Daoy (cell line): ENCODE measurements at regions not wholly inside any gene's neighbourhood (a gene's known extent, or its start where the extent isn't known, plus 50 kb on each side); places are given as distances from the start of the nearest gene placed in this dataset.
"Not testable (repeated sequence)": the region's sequence is repeated elsewhere in the genome, so short reads cannot be mapped to it uniquely, and the experiment has no call there.

Source experiments
- DNase-seq: peaks from one replicate; pipeline ENCODE4 v3.0.0-alpha.2; 2015; ENCODE audit warnings: low read depth

- no peak for DNase-seq
Observed at GRCh38 chr4:111399623-111400022, 745.6 kb upstream of the FAM241A start.

- peak; percentile 8 for DNase-seq
Observed at GRCh38 chr4:111400741-111401140, 744.5 kb upstream of the FAM241A start.

- no peak for DNase-seq
Observed at GRCh38 chr4:111404673-111405072, 740.6 kb upstream of the FAM241A start.

GRCh38 chr4:111405989-111406388, 739.3 kb upstream of the FAM241A start:
- no peak for DNase-seq

GRCh38 chr4:111410571-111410970, 734.7 kb upstream of the FAM241A start:
- no peak for DNase-seq

GRCh38 chr4:111417521-111417920, 727.7 kb upstream of the FAM241A start:
- no peak for DNase-seq

GRCh38 chr4:111433441-111433840, 711.8 kb upstream of the FAM241A start:
- no peak for DNase-seq

GRCh38 chr4:111434586-111434985, 710.7 kb upstream of the FAM241A start:
- no peak for DNase-seq

- no peak for DNase-seq
Observed at GRCh38 chr4:111435986-111436744, 709.1 kb upstream of the FAM241A start.

- no peak for DNase-seq
Observed at GRCh38 chr4:111441687-111442086, 703.6 kb upstream of the FAM241A start.

- not testable (repeated sequence) for DNase-seq
Observed at GRCh38 chr4:111444836-111445235, 700.4 kb upstream of the FAM241A start.

- DNase-seq = no peak
Observed at GRCh38 chr4:111449657-111450056, 695.6 kb upstream of the FAM241A start.

- no peak for DNase-seq
Observed at GRCh38 chr4:111450867-111451266, 694.4 kb upstream of the FAM241A start.

- DNase-seq = no peak
Observed at GRCh38 chr4:111453216-111453615, 692.0 kb upstream of the FAM241A start.

GRCh38 chr4:111454961-111455360, 690.3 kb upstream of the FAM241A start:
- no peak for DNase-seq

GRCh38 chr4:111464251-111465045, 680.8 kb upstream of the FAM241A start:
- DNase-seq = no peak

GRCh38 chr4:111466811-111467604, 678.2 kb upstream of the FAM241A start:
- DNase-seq = no peak

GRCh38 chr4:111475001-111475400, 670.3 kb upstream of the FAM241A start:
- DNase-seq = peak; percentile 2

GRCh38 chr4:111475666-111476065, 669.6 kb upstream of the FAM241A start:
- no peak for DNase-seq

- no peak for DNase-seq
Observed at GRCh38 chr4:111480510-111480909, 664.7 kb upstream of the FAM241A start.

GRCh38 chr4:111483375-111484169, 661.7 kb upstream of the FAM241A start:
- DNase-seq = no peak
